ENCODE measurements at regions not wholly inside any gene's neighbourhood (a gene's known extent, or its start where the extent isn't known, plus 50 kb on each side); places are given as distances from the start of the nearest gene placed in this dataset.
"Not testable (repeated sequence)": the region's sequence is repeated elsewhere in the genome, so short reads cannot be mapped to it uniquely, and the experiment has no call there.

DNA sequence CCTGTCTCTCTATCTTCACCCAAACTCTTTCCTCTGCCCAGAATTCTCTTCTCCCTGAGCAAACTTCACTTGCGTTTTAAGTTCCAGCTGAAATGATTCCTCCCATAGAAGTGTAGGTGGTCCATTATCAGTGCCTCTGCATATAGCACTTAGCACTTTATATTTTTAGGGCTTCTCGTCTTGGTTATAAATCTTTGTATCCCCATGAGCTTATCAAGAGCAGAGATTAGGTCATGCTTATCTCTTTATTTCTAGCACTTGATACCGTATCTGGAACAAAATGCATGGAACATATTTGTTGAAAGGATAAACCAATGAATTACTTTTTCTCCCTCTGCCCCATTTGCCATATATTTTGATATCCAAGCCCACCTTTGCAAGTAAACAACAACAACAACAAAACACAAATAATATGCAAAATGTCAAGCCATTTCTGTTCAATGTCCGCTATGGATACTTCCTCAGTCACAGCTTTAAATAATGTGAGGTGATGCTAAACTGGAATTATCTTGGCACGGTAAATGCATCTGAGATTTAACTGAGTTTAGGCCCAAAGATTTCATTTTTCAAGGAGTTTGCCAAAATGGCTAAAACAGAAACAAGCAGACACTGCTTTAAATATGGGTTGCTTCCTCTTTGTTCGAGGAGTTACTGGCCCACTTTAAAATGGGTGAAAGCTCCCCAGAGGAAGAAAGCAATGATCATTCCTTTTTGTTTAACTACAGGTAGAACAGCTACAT, 106.2 kb upstream of the STMND1 start:
- Mint-ChIP-seq H3K27me3 (ENCODE audit: insufficient read depth) (no peaks in the 10 kb centered on the region; the same call in 1 of the 2 replicates), H3K4me3 (no peak overlapping the region), H3K36me3 (ENCODE audit: low read depth) (peaks cover 8% of the 10 kb centered on the region), H3K9me3 (no peaks in the 10 kb centered on the region), H3K27ac (no peak overlapping the region), H3K4me1 (ENCODE audit: low read depth) (peaks cover 52% of the 10 kb centered on the region)
- TF ChIP-seq, protein P1, sequence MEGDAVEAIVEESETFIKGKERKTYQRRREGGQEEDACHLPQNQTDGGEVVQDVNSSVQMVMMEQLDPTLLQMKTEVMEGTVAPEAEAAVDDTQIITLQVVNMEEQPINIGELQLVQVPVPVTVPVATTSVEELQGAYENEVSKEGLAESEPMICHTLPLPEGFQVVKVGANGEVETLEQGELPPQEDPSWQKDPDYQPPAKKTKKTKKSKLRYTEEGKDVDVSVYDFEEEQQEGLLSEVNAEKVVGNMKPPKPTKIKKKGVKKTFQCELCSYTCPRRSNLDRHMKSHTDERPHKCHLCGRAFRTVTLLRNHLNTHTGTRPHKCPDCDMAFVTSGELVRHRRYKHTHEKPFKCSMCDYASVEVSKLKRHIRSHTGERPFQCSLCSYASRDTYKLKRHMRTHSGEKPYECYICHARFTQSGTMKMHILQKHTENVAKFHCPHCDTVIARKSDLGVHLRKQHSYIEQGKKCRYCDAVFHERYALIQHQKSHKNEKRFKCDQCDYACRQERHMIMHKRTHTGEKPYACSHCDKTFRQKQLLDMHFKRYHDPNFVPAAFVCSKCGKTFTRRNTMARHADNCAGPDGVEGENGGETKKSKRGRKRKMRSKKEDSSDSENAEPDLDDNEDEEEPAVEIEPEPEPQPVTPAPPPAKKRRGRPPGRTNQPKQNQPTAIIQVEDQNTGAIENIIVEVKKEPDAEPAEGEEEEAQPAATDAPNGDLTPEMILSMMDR (IDR thresholded peaks at IDR 0.05): no peak
- DNase-seq: no peak

DNA sequence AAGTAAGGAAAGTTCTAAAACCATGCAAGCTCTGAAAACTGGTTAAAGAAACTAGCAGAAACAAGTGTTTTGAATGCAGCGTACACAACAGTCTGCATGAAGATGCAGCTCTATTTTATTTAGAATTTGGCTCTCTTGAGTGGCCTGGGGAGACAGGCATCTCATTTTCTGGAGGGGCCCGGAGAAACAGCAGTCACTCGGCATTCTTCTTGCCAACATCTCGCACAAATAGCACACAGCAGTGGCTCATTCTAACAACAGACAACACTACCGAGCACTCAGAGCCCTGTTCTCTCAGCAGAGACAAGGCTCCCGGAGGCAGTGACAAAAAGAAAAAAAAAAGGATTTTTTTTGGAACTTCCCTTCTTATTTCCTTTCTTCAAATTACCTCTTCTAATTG, 108.5 kb upstream of the STMND1 start:
- Mint-ChIP-seq H3K9me3 (peaks cover 9% of the 10 kb centered on the region), H3K4me1 (ENCODE audit: low read depth) (peaks cover 30% of the 10 kb centered on the region), H3K27me3 (ENCODE audit: insufficient read depth) (no peaks in the 10 kb centered on the region; the same call in none of the 2 replicates), H3K36me3 (ENCODE audit: low read depth) (peaks cover 19% of the 10 kb centered on the region), H3K4me3 (no peak overlapping the region), H3K27ac (no peak overlapping the region)
- TF ChIP-seq, protein P1 (IDR thresholded peaks at IDR 0.05): no peak
- no peak for DNase-seq

DNA sequence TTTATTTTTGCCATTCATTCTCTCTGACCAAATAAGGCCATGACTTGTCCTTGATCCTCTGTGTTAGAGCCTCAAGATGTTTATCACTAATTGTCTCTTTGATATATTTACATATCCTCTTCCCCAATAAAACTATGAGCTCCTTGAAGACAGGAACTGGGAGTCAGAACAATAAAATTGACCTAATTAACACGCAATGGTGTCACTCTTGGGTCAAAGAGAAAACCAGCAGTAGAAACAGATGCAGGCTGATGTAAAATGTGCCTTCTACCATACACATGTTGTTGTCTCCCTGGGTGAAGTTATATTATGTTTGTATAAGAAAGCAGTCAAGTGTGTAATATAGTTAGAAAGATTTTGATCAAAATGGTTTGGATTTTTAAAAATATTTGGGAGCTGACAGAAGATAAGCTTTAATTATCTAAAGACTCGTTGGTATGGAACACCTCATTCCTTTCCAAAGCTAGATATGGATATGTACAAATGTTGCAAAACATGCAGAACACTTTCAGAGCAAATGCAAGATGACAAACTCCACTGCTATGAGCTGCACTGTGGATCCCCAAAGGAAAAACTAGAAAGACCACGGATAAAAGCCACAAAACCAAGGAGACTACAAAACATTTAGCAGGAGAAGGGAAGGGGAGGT, 109.7 kb upstream of the STMND1 start:
- H3K4me3 Mint-ChIP-seq: no peak overlapping the region
- peak overlapping the region; percentile 10 for H3K27ac Mint-ChIP-seq
- TF ChIP-seq, protein P1 (IDR thresholded peaks at IDR 0.05): no peak
- peaks cover 16% of the 10 kb centered on the region for H3K9me3 Mint-ChIP-seq
- H3K27me3 Mint-ChIP-seq (ENCODE audit: insufficient read depth): no peaks in the 10 kb centered on the region; the same call in none of the 2 replicates
- H3K4me1 Mint-ChIP-seq (ENCODE audit: low read depth): peaks cover 36% of the 10 kb centered on the region
- peak; percentile 39 for DNase-seq
- peaks cover 27% of the 10 kb centered on the region for H3K36me3 Mint-ChIP-seq (ENCODE audit: low read depth)

DNA sequence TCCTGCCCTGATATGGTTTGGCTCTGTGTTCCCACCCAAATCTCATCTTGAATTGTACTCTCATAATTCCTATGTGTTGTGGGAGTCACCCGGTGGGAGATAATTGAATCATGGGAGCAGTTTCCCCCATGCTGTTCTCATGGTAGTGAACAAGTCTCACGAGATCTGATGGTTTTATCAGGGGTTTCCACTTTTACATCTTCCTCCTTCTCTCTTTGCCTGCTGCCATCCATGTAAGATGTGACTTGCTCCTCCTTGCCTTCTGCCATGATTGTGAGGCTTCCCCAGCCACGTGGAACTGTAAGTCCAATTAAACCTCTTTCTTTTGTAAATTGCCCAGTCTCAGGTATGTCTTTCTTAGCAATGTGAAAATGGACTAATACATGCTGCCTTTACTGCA, 111.9 kb upstream of the STMND1 start:
- not testable (repeated sequence) for DNase-seq, H3K27ac Mint-ChIP-seq, H3K4me3 Mint-ChIP-seq

DNA sequence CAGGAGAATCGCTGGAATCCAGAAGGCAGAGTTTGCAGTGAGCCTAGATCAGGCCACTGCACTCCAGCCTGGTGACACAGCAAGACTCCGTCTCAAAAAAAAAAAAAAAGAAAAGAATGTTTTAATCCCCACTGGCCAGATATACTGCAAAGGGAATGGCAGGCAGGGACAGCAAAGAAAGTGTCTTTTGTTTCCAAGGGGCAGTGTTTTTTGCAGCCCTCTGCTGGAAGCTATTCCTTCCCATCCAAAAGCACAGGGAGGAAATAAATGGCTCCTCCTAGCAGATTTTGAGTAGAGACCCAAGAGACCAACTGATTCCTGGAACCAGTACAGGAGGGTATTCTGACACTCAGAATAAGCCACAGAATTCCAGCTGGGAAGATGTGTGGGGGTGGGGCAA, 112.5 kb upstream of the STMND1 start:
- TF ChIP-seq, protein P1 (IDR thresholded peaks at IDR 0.05): no peak
- Mint-ChIP-seq H3K27me3 (ENCODE audit: insufficient read depth) (no peaks in the 10 kb centered on the region; the same call in 1 of the 2 replicates), H3K4me3 (no peak overlapping the region)

More for the DNA sequence above, 111.9 kb upstream of the STMND1 start:
- peaks cover 50% of the 10 kb centered on the region for H3K4me1 Mint-ChIP-seq (ENCODE audit: low read depth)
- H3K36me3 Mint-ChIP-seq (ENCODE audit: low read depth): peaks cover 24% of the 10 kb centered on the region
- H3K27me3 Mint-ChIP-seq (ENCODE audit: insufficient read depth): not testable (repeated sequence)
- H3K9me3 Mint-ChIP-seq: peaks cover 16% of the 10 kb centered on the region

DNA sequence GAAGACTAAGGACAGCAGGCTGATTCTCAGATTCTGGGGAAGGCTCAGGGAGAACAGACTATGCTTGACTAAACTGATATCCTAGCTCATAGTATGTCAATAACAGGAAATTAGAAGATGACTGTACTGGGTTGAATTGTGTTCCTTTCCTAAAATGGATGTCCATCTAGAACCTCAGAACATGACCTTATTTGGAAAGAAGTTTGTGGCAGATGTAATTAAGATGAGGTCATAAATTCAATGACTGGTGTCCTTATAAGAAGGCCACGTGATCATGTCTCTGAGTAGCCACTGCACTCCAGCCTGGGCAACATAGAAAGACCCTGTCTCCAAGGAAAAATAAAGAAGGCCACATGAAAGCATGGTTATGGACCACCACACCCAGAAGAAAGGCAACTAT, 113.9 kb upstream of the STMND1 start:
- DNase-seq: no peak
- no peak overlapping the region for H3K27ac Mint-ChIP-seq
- TF ChIP-seq, protein P1 (IDR thresholded peaks at IDR 0.05): no peak
- H3K9me3 Mint-ChIP-seq: peaks cover 16% of the 10 kb centered on the region
- peaks cover 22% of the 10 kb centered on the region for H3K36me3 Mint-ChIP-seq (ENCODE audit: low read depth)
- H3K4me1 Mint-ChIP-seq (ENCODE audit: low read depth): peaks cover 70% of the 10 kb centered on the region
- no peak overlapping the region for H3K4me3 Mint-ChIP-seq
- no peaks in the 10 kb centered on the region; the same call in 1 of the 2 replicates for H3K27me3 Mint-ChIP-seq (ENCODE audit: insufficient read depth)

More for the DNA sequence above, 112.5 kb upstream of the STMND1 start:
- H3K4me1 Mint-ChIP-seq (ENCODE audit: low read depth): peaks cover 56% of the 10 kb centered on the region
- no peak for DNase-seq
- peaks cover 22% of the 10 kb centered on the region for H3K36me3 Mint-ChIP-seq (ENCODE audit: low read depth)
- H3K27ac Mint-ChIP-seq: no peak overlapping the region
- peaks cover 16% of the 10 kb centered on the region for H3K9me3 Mint-ChIP-seq
